GM12891 (cell line): ENCODE measurements at regions not wholly inside any gene's neighbourhood (a gene's known extent, or its start where the extent isn't known, plus 50 kb on each side); places are given as distances from the start of the nearest gene placed in this dataset.

Experiments used
- POLR2A ChIP-seq: IDR thresholded peaks from 2 replicates; pipeline ENCODE4 v1.6.1; 2011; ENCODE audit warnings: low read depth, low read length, control low read depth
- POLR2AphosphoS5 ChIP-seq: IDR thresholded peaks from 2 replicates; pipeline ENCODE4 v1.6.1; 2011; ENCODE audit warnings: low read depth, low read length, control low read depth
- TAF1 ChIP-seq: IDR thresholded peaks from 2 replicates; pipeline ENCODE4 v1.6.1; 2011; ENCODE audit warnings: low read depth, low read length, control low read depth

GRCh38 chr5:57411982-57412381 is 70.6 kb downstream of the ACTBL2 start:
- no peak for TF ChIP-seq POLR2A
- no peak for TF ChIP-seq POLR2AphosphoS5
- TF ChIP-seq TAF1, result no peak
